NCI-H524 treated with DMSO at 0.1 percent for 48 hours (cell line): ENCODE measurements at regions not wholly inside any gene's neighbourhood (a gene's known extent, or its start where the extent isn't known, plus 50 kb on each side); places are given as distances from the start of the nearest gene placed in this dataset.
A peak's percentile ranks its signal among the peaks of the same experiment; 100 is the strongest.

Experiments used
- DNase-seq: peaks from one replicate; lab custom pipeline; 2025; lab: John Stamatoyannopoulos, UW

GRCh38 chr1:11373895-11374747, 101.1 kb downstream of the UBIAD1 start:
- DNase-seq = no peak

DNA sequence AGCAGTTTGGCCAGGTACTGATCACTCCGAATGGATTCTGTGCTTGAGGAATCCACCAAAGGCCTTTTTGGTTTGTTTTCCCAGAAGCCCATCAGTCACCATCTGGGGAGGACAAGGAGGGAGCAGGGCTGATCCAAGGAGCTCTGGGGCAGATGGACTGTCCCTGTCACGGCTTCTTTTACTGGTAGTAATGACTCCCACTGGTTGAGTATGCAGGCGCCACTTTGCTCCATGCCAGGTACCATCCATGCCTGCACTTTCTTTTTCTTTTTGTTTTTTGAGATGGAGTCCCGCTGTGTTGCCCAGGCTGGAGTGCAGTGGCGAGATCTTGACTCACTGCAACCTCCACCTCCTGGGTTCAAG, 101.7 kb downstream of the UBIAD1 start:
- no peak for DNase-seq

- peak; percentile 54 for DNase-seq
These were observed 101.9 kb upstream of the DISP3 start for GRCh38 chr1:11377001-11377583.

DNA sequence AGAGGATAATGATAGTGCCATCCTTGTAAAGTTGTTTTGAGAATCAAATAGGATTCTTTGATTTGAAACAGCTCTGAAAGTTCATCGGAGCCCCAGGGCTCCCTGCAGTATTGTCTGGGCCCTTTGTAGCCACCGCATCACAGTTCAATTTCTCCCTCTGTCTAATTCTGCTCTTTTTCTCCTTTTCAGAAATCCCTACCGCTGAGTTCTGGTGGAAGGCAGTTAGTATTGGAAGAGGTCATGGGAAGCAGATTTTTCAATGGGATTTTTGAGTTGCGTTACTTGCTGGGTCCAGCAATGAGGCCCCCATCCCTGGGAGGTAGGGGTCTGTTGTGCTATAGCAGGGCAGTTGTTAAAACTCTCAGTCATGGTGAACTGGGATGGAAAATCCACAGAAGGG, 101.0 kb upstream of the DISP3 start:
- DNase-seq = no peak

DNA sequence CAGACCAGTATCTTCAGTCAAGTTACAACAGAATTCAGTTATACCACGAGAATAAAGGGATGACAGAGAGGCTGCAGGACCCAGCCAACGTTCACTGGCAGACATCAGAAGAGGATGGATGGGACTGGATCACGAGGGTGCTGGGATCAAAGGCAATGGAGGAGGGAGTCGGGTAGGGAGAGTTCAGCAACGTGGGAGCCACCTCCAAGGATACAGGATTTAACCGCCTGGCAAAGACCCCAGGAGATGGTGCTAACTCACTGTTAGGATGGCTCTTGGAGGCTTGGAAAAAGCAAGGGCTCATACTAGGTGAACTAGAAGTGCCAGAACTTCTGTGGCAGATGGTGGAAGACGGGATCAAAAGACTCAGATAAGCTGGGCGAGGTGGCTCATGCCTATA, 99.1 kb upstream of the DISP3 start:
- peak; percentile 61 for DNase-seq

GRCh38 chr1:11380500-11380899, 98.5 kb upstream of the DISP3 start:
- no peak for DNase-seq

- no peak for DNase-seq
These were observed 95.3 kb upstream of the DISP3 start for GRCh38 chr1:11383553-11384169.

DNA sequence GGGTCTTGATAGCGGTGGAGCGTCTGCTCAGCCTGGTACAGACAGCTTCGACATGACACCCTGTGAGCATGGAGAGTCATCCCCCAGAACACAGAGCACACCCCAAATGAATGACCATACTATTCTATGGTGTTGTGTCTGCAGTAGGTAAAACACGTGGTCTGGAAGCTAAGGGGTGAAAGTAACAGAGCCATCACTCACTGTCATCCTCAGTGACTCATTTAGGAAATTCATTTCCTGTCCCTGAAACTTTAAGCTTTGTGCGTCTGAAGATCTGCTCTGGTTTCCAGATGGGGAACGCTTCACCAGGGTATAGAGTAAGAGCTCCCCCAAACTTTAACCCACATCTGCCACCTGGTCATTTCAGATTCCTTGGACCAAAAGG, 94.8 kb upstream of the DISP3 start:
- no peak for DNase-seq

- DNase-seq = no peak
These were observed 91.1 kb upstream of the DISP3 start for GRCh38 chr1:11387829-11388228.

- DNase-seq = no peak
These were observed 90.3 kb upstream of the DISP3 start for GRCh38 chr1:11388617-11389016.

DNA sequence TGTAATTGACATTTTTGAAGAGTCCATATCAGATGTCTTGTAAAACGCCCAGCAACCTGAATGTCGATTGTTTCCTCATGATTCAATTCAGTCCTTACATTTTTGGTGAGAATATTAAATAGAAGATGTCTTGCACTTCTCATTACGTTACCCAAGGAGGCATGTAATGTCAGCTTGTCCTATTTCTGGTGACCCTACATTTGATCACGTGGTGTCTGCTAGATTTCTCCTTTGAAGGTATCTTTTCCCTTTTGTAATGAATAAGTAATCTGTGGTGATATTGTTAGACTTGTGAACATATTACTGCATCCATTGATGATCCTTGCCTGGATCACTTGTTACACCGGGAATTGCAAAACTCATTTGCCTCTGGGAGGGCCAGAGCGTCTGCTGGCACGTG, 87.6 kb upstream of the DISP3 start:
- DNase-seq = no peak

GRCh38 chr1:11391886-11392285, 87.1 kb upstream of the DISP3 start:
- DNase-seq = no peak

DNA sequence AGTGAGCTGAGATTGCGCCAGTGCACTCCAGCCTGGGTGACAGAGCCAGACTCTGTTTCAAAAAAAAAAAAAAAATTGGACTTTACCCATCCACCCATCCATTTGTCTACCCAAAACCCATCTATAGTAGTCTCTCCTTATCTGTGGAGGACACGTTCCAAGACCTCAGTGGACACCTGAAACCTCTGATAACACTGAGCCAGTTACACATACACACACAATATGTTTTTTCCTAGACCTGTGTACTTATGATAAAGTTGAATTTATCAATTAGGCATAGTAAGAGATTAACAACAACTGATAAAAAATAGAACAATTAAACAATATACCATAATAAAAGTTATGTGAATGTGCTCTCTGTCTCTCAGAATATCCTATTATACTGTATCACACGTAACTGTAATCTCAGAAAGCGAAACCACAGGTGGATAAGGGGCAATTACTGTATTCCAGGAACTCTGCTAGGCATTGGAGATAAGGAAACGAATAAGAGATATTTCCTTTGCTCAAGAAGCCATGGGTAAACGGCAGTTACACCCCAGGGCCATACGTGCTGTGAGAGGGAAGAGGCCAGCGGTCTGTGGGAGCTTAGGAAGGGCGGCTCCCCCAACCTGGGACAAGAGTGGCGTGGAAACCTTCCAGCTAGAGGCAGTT, 84.2 kb upstream of the DISP3 start:
- DNase-seq = no peak

DNA sequence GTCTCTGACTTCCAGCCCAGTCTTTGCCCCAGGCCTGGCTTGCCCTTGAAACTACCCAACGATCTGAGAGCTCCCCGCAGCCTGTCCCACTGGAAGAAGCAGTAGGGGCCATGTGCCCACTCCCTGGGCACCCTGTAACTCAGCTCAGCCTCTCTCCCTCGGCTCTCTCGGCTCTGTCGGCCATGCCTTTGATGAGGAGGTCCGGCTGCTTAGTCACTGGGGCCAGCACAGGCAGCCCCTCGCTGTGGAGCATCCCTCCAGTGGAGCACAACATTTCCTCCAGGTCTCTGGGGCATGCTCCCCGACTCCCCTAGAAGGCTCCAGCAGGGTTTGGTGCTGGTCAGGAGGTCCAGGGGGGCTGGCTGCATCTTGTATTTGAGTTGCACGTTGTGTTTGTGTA, 83.3 kb upstream of the DISP3 start:
- DNase-seq = no peak

DNA sequence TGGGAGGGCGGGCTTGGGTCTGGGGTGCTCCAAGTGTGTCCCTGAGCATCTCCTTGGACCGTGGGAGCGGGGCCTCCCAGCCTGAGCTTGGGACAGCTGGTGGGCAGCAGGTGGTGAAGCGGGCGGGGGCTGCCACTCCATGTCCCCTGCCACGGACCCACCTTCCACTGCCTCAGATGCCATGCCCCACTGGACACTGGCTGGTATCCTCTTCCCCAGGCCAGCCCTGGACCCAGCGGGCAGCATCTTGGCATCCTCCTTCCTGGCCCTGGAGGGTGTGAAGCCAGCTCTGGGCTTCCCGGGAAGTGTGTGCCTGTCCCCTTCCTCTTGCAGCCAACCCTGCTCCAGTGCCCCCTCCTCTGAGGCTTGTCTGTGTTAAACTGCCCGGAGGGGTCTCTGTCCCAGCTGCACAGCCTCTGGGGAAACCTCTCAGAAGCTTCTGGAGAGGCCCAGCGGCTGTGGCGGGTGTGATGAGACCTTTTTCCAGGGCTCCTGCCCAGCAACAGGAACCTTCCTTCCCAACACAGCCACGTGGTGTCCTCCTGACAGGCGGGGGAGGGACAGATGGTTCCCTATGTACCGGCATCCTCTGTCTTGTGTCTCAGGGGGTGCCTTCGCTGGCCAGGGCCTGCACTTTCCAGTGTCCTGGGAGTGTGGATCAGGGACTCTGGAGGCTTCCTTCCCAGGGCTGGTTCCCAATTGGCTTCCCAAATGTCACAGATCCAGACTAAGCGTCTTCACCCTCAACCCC, 81.6 kb upstream of the DISP3 start:
- peak; percentile 29 for DNase-seq

- DNase-seq = no peak
These were observed 79.7 kb upstream of the DISP3 start for GRCh38 chr1:11399250-11399649.

DNA sequence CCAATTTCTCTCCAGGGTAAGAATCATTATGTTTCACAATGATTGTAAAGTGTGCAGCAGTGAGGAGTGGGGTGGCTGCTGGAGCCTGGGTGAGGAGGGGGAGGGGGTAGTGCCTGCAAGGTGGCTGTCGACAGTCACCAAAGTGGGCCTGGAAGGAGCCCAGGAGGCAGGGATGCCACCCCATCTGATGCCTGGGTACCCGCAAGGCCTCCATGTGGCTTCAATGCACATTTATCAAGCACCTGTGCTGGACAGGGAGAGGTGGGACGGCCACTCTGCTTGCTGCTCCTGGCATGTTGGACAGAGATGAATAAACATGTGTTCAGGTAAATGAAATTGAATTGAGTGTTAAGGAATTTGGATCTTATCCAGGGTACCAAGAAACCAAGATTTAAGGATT, 78.8 kb upstream of the DISP3 start:
- DNase-seq = no peak

DNA sequence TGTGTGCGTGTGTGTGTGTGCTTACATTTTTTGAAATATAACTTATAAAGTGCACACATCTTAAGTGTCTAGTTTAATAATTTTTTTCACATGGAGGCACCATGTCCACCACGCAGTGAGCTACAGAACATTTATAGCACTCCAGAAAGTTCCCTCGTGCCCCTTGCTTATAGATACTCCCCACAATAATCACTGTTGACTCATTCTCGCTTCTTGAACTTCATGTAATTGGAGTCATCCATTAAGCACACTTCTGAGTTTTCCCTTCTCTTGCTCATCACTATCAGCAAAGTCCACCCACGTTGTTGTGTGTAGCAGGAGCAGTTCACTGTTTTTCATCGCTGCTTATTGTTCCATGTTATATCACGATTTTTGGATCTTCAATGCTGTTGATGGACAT, 78.4 kb upstream of the DISP3 start:
- no peak for DNase-seq

- DNase-seq = no peak
These were observed 72.1 kb upstream of the DISP3 start for GRCh38 chr1:11406845-11407244.

DNA sequence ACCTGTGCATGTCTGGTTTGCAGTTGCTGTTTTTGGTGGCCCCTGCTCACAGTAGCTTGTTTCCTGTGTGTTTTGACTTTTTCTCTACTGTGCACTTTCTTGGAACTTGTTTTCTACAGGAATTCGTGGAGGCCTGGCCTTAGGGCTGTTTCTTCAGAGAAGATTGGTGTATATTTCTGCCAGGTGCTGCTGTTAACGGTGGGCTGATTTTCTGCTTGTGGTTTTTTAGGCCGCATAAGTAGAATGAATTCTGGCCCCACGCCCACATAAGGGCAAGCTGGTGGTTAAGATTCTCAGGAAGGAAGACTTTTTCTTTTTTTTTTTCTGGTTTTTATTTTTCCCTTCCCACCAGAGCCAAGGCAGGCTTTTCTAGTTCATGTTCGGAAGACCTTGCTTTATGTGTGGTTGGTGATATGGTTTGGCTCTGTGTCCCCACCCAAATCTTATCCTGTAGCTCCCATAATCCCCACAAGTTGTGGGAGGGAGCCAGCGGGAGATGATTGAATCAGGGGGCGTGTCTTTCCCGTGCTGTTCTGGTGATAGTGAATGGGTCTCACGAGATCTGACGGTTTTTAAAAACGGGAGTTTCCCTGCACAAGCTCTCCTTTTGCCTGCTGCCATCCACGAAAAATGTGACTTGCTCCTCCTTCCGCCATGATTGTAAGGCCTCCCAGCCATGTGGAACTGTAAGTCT, 71.5 kb upstream of the DISP3 start:
- no peak for DNase-seq

DNA sequence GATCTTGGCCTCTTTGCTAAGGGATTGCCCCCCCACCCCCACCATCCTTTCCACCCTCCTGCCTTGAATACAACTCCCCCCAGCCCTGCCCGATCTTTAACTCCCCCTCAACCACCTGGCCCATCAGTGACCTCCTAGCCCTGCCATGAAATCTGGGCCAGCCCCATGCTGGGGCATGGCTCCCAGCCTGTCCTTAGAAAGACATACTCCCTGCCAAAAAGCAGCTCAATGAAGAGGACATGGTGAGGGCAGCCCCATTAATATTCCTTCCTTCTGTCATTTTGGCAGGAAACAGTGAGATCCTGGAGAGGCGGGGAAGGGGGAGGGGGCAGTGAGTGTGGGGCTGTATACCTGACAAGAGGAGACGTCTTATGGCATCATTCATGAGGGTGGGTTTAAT, 66.8 kb upstream of the DISP3 start:
- DNase-seq = no peak

GRCh38 chr1:11413986-11414391, 65.0 kb upstream of the DISP3 start:
- DNase-seq = peak; percentile 13
